Adrenal gland (tissue), 9 donors: ENCODE measurements at regions not wholly inside any gene's neighbourhood (a gene's known extent, or its start where the extent isn't known, plus 50 kb on each side); places are given as distances from the start of the nearest gene placed in this dataset.
"Not testable (repeated sequence)": the region's sequence is repeated elsewhere in the genome, so short reads cannot be mapped to it uniquely, and the experiment has no call there.

Experiments used
- DNase-seq, 7 donors: peaks; one replicate each; pipeline ENCODE4 v3.0.0-alpha.2; 2019 to 2020
- H3K27ac ChIP-seq, 5 donors: fragments of 200-600 bp; sonication (generic) in 4 of 5; 1 replicate in 3 of 5; 2 replicates in 2 of 5; pipeline versions ENCODE4 v1.5.1 to v1.8.0; 2016 to 2020; ENCODE audit warnings: mild to moderate bottlenecking in 1 of 5
- H3K27me3 ChIP-seq: fragments of 200-600 bp; 2 replicates; pipeline ENCODE4 v1.8.0; 2021
- H3K36me3 ChIP-seq, 2 donors: fragments of 200-600 bp; replicated peaks in 1 of 2; 1 replicate in 1 of 2; 2 replicates in 1 of 2; pipeline versions ENCODE4 v1.5.1 to v1.8.0; 2018 to 2022
- H3K4me1 ChIP-seq, 2 donors: fragments of 200-600 bp; replicated peaks in 1 of 2; 1 replicate in 1 of 2; 2 replicates in 1 of 2; pipeline versions ENCODE4 v1.5.1 to v1.8.0; 2018 to 2021
- H3K4me3 ChIP-seq, 4 donors: fragments of 200-600 bp; sonication (generic) in 3 of 4; one replicate each; pipeline ENCODE4 v1.5.1; 2016 to 2018
- H3K9me3 ChIP-seq, 3 donors: fragments of 200-600 bp; sonication (generic) in 1 of 3; replicated peaks in 1 of 3; 1 replicate in 2 of 3; 2 replicates in 1 of 3; pipeline versions ENCODE4 v1.5.1 to v1.8.0; 2016 to 2021
- POLR2A ChIP-seq, 2 donors: fragments of 450-650 bp; IDR thresholded peaks; one replicate each; pipeline ENCODE4 v1.6.1; 2017; ENCODE audit warnings: antibody characterized with exemption in 2 of 2, mild to moderate bottlenecking in 2 of 2, moderate library complexity in 1 of 2
- WGBS, 4 donors: extraction: QIAGEN DNeasy Blood & Tissue Kit in 2 of 4; methylation state at CpG; one replicate each; pipeline versions ENCODE4 v1.1.5 to v1.1.7; 2013 to 2017; 5-methylcytosine and 5-hydroxymethylcytosine counted together
- intact Hi-C, 2 donors: fragments of 100-400 bp; cut with DNase I; formaldehyde crosslinking; loops; one replicate each; pipeline versions ENCODE4 v1.14.1 to v1.15.0; 2022 to 2023
- TF ChIP-seq, protein P1 (sequence below), 6 experiments: fragments of 450-650 bp in 4 of 6; fragments of 200-600 bp in 2 of 6; sonication (generic) in 1 of 6; IDR thresholded peaks; 1 replicate in 5 of 6; 2 replicates in 1 of 6; pipeline versions ENCODE4 v1.5.1 to v1.8.0; 2016 to 2021; ENCODE audit warnings: antibody characterized with exemption in 6 of 6, mild to moderate bottlenecking in 2 of 6, moderate library complexity in 1 of 6
- donor health status: healthy with polysubstance abuse.
- donor health status: Bipolar disorder and iron deficiency.
- donor health status: DM: yes; HTN: yes; CAD: no.
- donor health status: DM: no; HTN: no; CAD: no.
- donor health status: DM: no; HTN: no; CAD: no.

DNA sequence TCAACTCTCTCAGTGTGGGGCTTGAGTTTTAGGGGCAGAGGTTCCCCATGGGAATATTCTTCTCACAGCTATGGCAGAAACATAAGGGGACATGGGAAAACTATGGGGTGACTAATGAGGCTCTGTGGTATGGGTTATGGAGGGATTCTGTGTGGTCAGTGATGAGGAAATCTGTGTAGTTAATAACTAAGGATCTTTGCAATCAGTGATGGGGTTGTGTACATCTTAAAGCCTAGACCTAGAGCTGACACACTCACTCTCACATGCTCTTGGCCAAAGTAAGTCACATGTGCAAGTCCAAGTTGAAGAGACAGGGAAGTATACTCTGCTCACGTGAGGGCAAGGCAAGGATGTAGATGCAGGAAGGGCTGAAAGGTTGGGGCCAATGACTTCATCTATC lies 86.4 kb upstream of the UXT start:
- TF ChIP-seq, protein P1, sequence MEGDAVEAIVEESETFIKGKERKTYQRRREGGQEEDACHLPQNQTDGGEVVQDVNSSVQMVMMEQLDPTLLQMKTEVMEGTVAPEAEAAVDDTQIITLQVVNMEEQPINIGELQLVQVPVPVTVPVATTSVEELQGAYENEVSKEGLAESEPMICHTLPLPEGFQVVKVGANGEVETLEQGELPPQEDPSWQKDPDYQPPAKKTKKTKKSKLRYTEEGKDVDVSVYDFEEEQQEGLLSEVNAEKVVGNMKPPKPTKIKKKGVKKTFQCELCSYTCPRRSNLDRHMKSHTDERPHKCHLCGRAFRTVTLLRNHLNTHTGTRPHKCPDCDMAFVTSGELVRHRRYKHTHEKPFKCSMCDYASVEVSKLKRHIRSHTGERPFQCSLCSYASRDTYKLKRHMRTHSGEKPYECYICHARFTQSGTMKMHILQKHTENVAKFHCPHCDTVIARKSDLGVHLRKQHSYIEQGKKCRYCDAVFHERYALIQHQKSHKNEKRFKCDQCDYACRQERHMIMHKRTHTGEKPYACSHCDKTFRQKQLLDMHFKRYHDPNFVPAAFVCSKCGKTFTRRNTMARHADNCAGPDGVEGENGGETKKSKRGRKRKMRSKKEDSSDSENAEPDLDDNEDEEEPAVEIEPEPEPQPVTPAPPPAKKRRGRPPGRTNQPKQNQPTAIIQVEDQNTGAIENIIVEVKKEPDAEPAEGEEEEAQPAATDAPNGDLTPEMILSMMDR (IDR thresholded peaks at IDR 0.05), result no peak
- no peak for TF ChIP-seq POLR2A (IDR thresholded peaks at IDR 0.05)
- Histone ChIP-seq H3K9me3 (no peaks in the 10 kb centered on the region), H3K36me3 (no peaks in the 10 kb centered on the region), H3K4me1 (no peaks in the 10 kb centered on the region), H3K27ac (no peak overlapping the region), H3K27me3 (no peaks in the 10 kb centered on the region), H3K4me3 (no peak overlapping the region)
- intact Hi-C loops, result no loop called here
- DNase-seq, result no peak
- WGBS, 4 donors, result 55 to 71% (median 68%) methylated on average over 1 of the region's 1 CpG

DNA sequence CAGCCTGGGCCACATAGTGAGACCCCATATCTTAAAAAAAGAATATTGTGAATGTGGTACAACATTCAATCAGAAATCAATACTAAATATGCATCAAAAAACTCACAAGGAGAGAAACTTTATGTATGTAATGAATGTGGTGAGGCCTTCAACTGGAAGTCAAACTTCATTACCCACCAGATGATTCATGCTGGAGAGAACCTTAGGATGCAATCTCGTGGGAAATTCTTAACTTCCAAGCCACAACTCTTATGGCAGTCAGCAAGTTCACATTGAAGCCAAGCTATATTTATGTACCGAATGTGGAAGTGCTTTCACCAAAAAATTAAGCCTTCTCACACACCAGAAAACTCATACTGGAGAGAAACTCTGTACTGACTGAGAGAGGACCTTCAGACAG lies 84.5 kb upstream of the UXT start:
- H3K9me3 ChIP-seq, result no peaks in the 10 kb centered on the region
- no peak for TF ChIP-seq POLR2A (IDR thresholded peaks at IDR 0.05)
- TF ChIP-seq, protein P1 (IDR thresholded peaks at IDR 0.05), result no peak
- 43 to 59% (median 54%) methylated on average over 2 of the region's 2 CpGs for WGBS, 4 donors
- H3K27ac ChIP-seq, result no peak overlapping the region
- no peak for DNase-seq
- no peaks in the 10 kb centered on the region for H3K36me3 ChIP-seq
- H3K4me3 ChIP-seq, result no peak overlapping the region
- H3K4me1 ChIP-seq, result no peaks in the 10 kb centered on the region
- intact Hi-C loops, result no loop called here
- H3K27me3 ChIP-seq, result no peaks in the 10 kb centered on the region

DNA sequence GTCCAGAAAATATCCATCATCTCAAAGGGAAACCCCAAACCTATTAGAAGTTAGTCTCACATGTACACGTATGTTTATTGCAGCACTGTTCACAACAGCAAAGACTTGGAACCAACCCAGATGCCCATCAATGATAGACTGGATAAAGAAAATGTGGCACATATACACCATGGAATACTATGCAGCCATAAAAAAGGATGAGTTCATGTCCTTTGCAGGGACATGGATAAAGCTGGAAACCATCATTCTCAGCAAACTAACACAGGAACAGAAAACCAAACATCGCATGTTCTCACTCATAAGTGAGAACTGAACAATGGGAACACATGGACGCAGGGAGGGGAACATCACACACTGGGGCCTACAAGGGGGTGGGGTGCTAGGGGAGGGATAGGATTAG lies 79.9 kb upstream of the UXT start:
- WGBS, 4 donors, result 85 to 97% (median 90%) methylated on average over 2 to 3 of the region's 3 CpGs
- H3K9me3 ChIP-seq, H3K27me3 ChIP-seq, DNase-seq, intact Hi-C loops, H3K4me1 ChIP-seq, H3K4me3 ChIP-seq, H3K36me3 ChIP-seq, H3K27ac ChIP-seq: not testable (repeated sequence)

DNA sequence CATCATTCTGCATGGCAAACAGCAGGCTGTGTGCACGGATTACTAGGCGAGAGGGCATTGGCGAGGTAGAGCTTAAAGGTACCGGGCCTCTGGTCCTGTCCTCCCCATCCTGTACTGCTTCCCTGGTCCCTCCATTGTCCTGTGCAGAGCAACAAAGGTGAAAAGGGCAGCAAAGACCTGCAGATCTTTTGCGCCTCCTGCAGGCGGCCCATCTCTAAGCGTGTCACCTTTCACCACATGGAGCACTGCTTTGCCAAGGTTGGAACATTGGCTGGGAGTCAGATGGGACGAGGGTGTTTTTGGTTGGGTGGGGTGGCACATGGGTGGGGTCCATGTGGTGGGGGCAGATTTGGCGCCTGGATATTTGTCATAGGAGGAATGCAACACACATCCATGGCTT lies 64.7 kb upstream of the UXT start:
- H3K4me1 ChIP-seq, result no peaks in the 10 kb centered on the region
- no peak overlapping the region for H3K4me3 ChIP-seq
- H3K27me3 ChIP-seq, result no peaks in the 10 kb centered on the region
- no peaks in the 10 kb centered on the region for H3K36me3 ChIP-seq
- peak in 2 of 7 donors; percentile 11 to 31 for DNase-seq
- intact Hi-C loops, result no loop called here
- H3K27ac ChIP-seq, result no peak overlapping the region
- TF ChIP-seq POLR2A (IDR thresholded peaks at IDR 0.05), result no peak
- TF ChIP-seq, protein P1 (IDR thresholded peaks at IDR 0.05), result peak in 3 of 6 experiments; percentile 6 to 15 (median 10)
- WGBS, 4 donors, result 65 to 86% (median 75%) methylated on average over 4 to 9 of the region's 9 CpGs
- H3K9me3 ChIP-seq, result no peaks in the 10 kb centered on the region

DNA sequence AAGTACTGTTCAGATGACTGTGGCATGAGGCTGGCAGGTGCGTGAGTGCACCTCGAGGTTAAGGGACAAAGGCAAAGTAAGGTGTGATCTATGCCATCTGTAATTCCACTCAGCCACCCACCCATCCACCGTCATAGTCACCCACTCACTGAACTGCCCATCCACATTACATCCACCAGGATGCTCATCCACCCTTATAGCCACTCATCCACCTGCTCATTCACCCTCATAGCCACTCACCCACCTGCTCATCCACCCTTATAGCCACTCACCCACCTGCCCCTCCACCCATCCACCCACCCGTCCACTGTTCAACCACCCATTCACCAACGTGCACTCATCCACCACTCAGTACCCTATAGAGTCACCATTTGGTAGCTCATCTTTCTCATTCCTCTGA lies 64.1 kb upstream of the UXT start:
- intact Hi-C loops, result no loop called here
- no peak for TF ChIP-seq POLR2A (IDR thresholded peaks at IDR 0.05)
- TF ChIP-seq, protein P1 (IDR thresholded peaks at IDR 0.05), result no peak
- no peaks in the 10 kb centered on the region for H3K27me3 ChIP-seq
- no peaks in the 10 kb centered on the region for H3K9me3 ChIP-seq
- H3K27ac ChIP-seq, result no peak overlapping the region
- H3K36me3 ChIP-seq, result no peaks in the 10 kb centered on the region
- no peaks in the 10 kb centered on the region for H3K4me1 ChIP-seq
- H3K4me3 ChIP-seq, result no peak overlapping the region
- DNase-seq, result no peak
- 78 to 90% (median 88%) methylated on average over 5 of the region's 5 CpGs for WGBS, 4 donors
